Fibroblast of lung (primary cell): ENCODE measurements at regions not wholly inside any gene's neighbourhood (a gene's known extent, or its start where the extent isn't known, plus 50 kb on each side); places are given as distances from the start of the nearest gene placed in this dataset.
A peak's percentile ranks its signal among the peaks of the same experiment; 100 is the strongest.

ENCODE experiments used
- DNase-seq, 2 donors: peaks; one replicate each; pipeline versions ENCODE4 v3.0.0 to v3.0.0-alpha.2; 2010; ENCODE audit warnings: low read depth in 2 of 2
- H2AFZ ChIP-seq: 2 replicates; pipeline ENCODE4 v1.5.1; 2012; ENCODE audit warnings: low read length, control low read depth, inconsistent platforms
- H3K27ac ChIP-seq: 2 replicates; pipeline ENCODE4 v1.5.1; 2011; ENCODE audit warnings: low read length, control low read depth; ENCODE audit not compliant: insufficient read depth
- H3K27me3 ChIP-seq: 2 replicates; pipeline ENCODE4 v1.5.1; 2011; ENCODE audit warnings: mild to moderate bottlenecking, low read length; ENCODE audit not compliant: control insufficient read depth, insufficient read depth
- H3K36me3 ChIP-seq: 2 replicates; pipeline ENCODE4 v1.5.1; 2011; ENCODE audit warnings: low read length; ENCODE audit not compliant: control insufficient read depth, insufficient read depth
- H3K4me1 ChIP-seq: 2 replicates; pipeline ENCODE4 v1.5.1; 2011; ENCODE audit warnings: low read length; ENCODE audit not compliant: control insufficient read depth, insufficient read depth; ENCODE audit errors: extremely low read depth
- H3K4me2 ChIP-seq: 2 replicates; pipeline ENCODE4 v1.5.1; 2011; ENCODE audit warnings: low read length, control low read depth; ENCODE audit not compliant: insufficient read depth; ENCODE audit errors: extremely low read depth
- H3K4me3 ChIP-seq, 4 experiments: fragments of 200-600 bp in 1 of 4; sonication (generic) in 1 of 4; replicated peaks in 1 of 4; 2 replicates each; pipeline ENCODE4 v1.5.1; 2011 to 2016; ENCODE audit warnings: low read length in 4 of 4, low read depth in 3 of 4, mild to moderate bottlenecking in 3 of 4, control low read depth in 2 of 4, inconsistent platforms in 1 of 4, mixed read lengths in 1 of 4; ENCODE audit not compliant: insufficient read depth in 1 of 4; ENCODE audit errors: control extremely low read depth in 1 of 4
- H3K79me2 ChIP-seq: 2 replicates; pipeline ENCODE4 v1.5.1; 2012; ENCODE audit warnings: mild to moderate bottlenecking, low read length, inconsistent platforms; ENCODE audit not compliant: control insufficient read depth, insufficient read depth
- H3K9ac ChIP-seq: 2 replicates; pipeline ENCODE4 v1.5.1; 2011; ENCODE audit warnings: mild to moderate bottlenecking, low read length, control low read depth; ENCODE audit not compliant: insufficient read depth
- H3K9me3 ChIP-seq: 2 replicates; pipeline ENCODE4 v1.5.1; 2012; ENCODE audit warnings: low read depth, low read length; ENCODE audit not compliant: control insufficient read depth, insufficient read depth
- H4K20me1 ChIP-seq: 2 replicates; pipeline ENCODE4 v1.5.1; 2011; ENCODE audit warnings: low read length; ENCODE audit not compliant: control insufficient read depth, insufficient read depth; ENCODE audit errors: extremely low read depth
- CTCF ChIP-seq, 2 donors: IDR thresholded peaks in 1 of 2; conservative IDR thresholded peaks in 1 of 2; 1 replicate in 1 of 2; 2 replicates in 1 of 2; pipeline ENCODE4 v1.5.1; 2011 to 2012; ENCODE audit warnings: low read length in 2 of 2, control low read depth in 1 of 2, inconsistent platforms in 1 of 2, low read depth in 1 of 2, mild to moderate bottlenecking in 1 of 2
- EZH2 ChIP-seq: IDR thresholded peaks from 2 replicates; pipeline ENCODE4 v1.5.1; 2012; ENCODE audit warnings: low read length, control low read depth, mild to moderate bottlenecking; ENCODE audit errors: missing control alignments

- DNase-seq: no peak
- no peak overlapping the region for H3K4me3 ChIP-seq
- H4K20me1 ChIP-seq: no peaks in the 10 kb centered on the region
- H3K9me3 ChIP-seq: no peaks in the 10 kb centered on the region
- H2AFZ ChIP-seq: no peak overlapping the region
- no peak for TF ChIP-seq CTCF (conservative IDR thresholded peaks at IDR 0.05 in 1 of 2, IDR thresholded peaks at IDR 0.05 in 1 of 2; ENCODE audit: low read depth in 1 of 2, low read length in 2 of 2)
- TF ChIP-seq EZH2: no peak
- no peak overlapping the region for H3K27ac ChIP-seq
- H3K27me3 ChIP-seq: peaks cover 2% of the 10 kb centered on the region
- no peaks in the 10 kb centered on the region for H3K79me2 ChIP-seq
- H3K4me1 ChIP-seq: no peaks in the 10 kb centered on the region
- no peak overlapping the region for H3K4me2 ChIP-seq
- no peaks in the 10 kb centered on the region for H3K36me3 ChIP-seq
- H3K9ac ChIP-seq: no peak overlapping the region
These were observed 136.9 kb downstream of the RBFOX3 start for GRCh38 chr17:79473876-79474440.

- H3K27ac ChIP-seq: no peak overlapping the region
- H3K36me3 ChIP-seq: no peaks in the 10 kb centered on the region
- peaks cover 2% of the 10 kb centered on the region for H3K27me3 ChIP-seq
- no peak overlapping the region for H2AFZ ChIP-seq
- H3K9me3 ChIP-seq: no peaks in the 10 kb centered on the region
- no peak overlapping the region for H3K9ac ChIP-seq
- H3K4me1 ChIP-seq: no peaks in the 10 kb centered on the region
- H3K4me3 ChIP-seq: no peak overlapping the region
- DNase-seq: peak in 1 of 2 donors; percentile 3
- no peak overlapping the region for H3K4me2 ChIP-seq
- H4K20me1 ChIP-seq: no peaks in the 10 kb centered on the region
- TF ChIP-seq EZH2 (no peak), CTCF (conservative IDR thresholded peaks at IDR 0.05 in 1 of 2, IDR thresholded peaks at IDR 0.05 in 1 of 2; ENCODE audit: low read depth in 1 of 2, low read length in 2 of 2) (no peak)
- no peaks in the 10 kb centered on the region for H3K79me2 ChIP-seq
These were observed 137.6 kb downstream of the RBFOX3 start for GRCh38 chr17:79473111-79473875.

- Histone ChIP-seq H2AFZ (no peak overlapping the region), H3K27ac (no peak overlapping the region), H3K9me3 (no peaks in the 10 kb centered on the region), H3K27me3 (peaks cover 2% of the 10 kb centered on the region), H3K4me2 (no peak overlapping the region), H3K9ac (no peak overlapping the region), H3K4me1 (no peaks in the 10 kb centered on the region), H3K4me3 (no peak overlapping the region), H3K79me2 (no peaks in the 10 kb centered on the region), H3K36me3 (no peaks in the 10 kb centered on the region), H4K20me1 (no peaks in the 10 kb centered on the region)
- TF ChIP-seq EZH2: no peak
- TF ChIP-seq CTCF (conservative IDR thresholded peaks at IDR 0.05 in 1 of 2, IDR thresholded peaks at IDR 0.05 in 1 of 2; ENCODE audit: low read depth in 1 of 2, low read length in 2 of 2): no peak
- no peak for DNase-seq
These were observed 140.1 kb downstream of the RBFOX3 start for GRCh38 chr17:79470754-79471153.
